Osteoblast (primary cell): ENCODE measurements at regions not wholly inside any gene's neighbourhood (a gene's known extent, or its start where the extent isn't known, plus 50 kb on each side); places are given as distances from the start of the nearest gene placed in this dataset.

Experiments used
- DNase-seq: peaks from one replicate; pipeline ENCODE4 v3.0.0; 2011; ENCODE audit warnings: low spot score, mixed read lengths; ENCODE audit not compliant: insufficient read length; ENCODE audit errors: missing footprints
- H2AFZ ChIP-seq: 2 replicates; pipeline ENCODE4 v1.6.0; 2011; ENCODE audit warnings: mild to moderate bottlenecking, low read length
- H3K27ac ChIP-seq: 2 replicates; pipeline ENCODE4 v1.5.1; 2011; ENCODE audit warnings: mild to moderate bottlenecking, low read depth, low read length, moderate library complexity
- H3K27me3 ChIP-seq: 2 replicates; pipeline ENCODE4 v1.6.0; 2012; ENCODE audit warnings: mild to moderate bottlenecking, control low read depth, inconsistent platforms, low read length, moderate library complexity; ENCODE audit not compliant: insufficient read depth
- H3K36me3 ChIP-seq: 2 replicates; pipeline ENCODE4 v1.5.1; 2011; ENCODE audit warnings: mild to moderate bottlenecking, low read length, control low read depth, moderate library complexity; ENCODE audit not compliant: insufficient read depth
- H3K4me1 ChIP-seq: 2 replicates; pipeline ENCODE4 v1.5.1; 2011; ENCODE audit warnings: mild to moderate bottlenecking, low read length, control low read depth, moderate library complexity; ENCODE audit not compliant: insufficient read depth
- H3K4me2 ChIP-seq: 2 replicates; pipeline ENCODE4 v1.6.0; 2011; ENCODE audit warnings: mild to moderate bottlenecking, low read length; ENCODE audit not compliant: insufficient read depth
- H3K4me3 ChIP-seq: fragments of 200-600 bp; sonication (generic); 3 replicates; pipeline ENCODE4 v1.5.1; 2012; ENCODE audit warnings: mild to moderate bottlenecking, low read length, inconsistent platforms; ENCODE audit not compliant: insufficient read depth
- H3K79me2 ChIP-seq: 2 replicates; pipeline ENCODE4 v1.6.0; 2012; ENCODE audit warnings: mild to moderate bottlenecking, low read length, control low read depth, inconsistent platforms; ENCODE audit not compliant: insufficient read depth
- H3K9me3 ChIP-seq: 2 replicates; pipeline ENCODE4 v1.5.1; 2011; ENCODE audit warnings: low read depth, low read length, control low read depth
- H4K20me1 ChIP-seq: 2 replicates; pipeline ENCODE4 v1.6.0; 2012; ENCODE audit warnings: mild to moderate bottlenecking, low read length, control low read depth; ENCODE audit not compliant: insufficient read depth
- TF ChIP-seq, protein P1 (sequence below): IDR thresholded peaks from 2 replicates; pipeline ENCODE4 v1.5.1; 2011; ENCODE audit warnings: mild to moderate bottlenecking, low read depth, low read length, moderate library complexity; ENCODE audit errors: extremely low read depth

DNA sequence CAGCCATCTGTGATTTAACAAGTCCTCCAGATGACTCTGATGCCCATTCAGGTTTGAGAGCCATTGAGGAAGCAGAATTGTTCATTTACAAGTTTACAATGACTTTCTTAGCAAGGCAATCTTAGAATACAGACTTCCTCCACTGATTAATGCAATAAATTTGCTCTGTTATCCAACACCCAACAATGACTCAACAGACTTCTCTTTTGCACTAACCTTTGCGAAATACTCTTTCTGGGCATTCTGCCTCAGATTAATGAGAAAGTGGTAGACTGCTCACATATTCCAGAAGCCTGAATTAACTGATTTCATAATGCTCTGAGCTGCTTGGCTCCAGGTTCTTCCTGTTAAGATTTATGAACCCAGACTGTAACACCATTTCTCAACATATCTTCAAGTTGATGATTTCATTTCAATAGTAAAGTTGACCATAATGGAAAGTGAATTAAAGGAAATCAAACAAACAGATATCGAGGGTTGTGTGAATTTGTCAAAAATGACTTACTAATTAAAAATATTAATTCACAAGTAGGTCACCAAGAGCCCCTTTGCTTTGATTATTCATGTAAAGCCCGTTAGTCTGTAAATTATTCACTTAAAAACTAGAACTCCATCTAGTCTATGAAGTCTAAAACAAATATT is 70.5 kb upstream of the BLID start:
- Histone ChIP-seq H3K27me3 (no peaks in the 10 kb centered on the region), H4K20me1 (no peaks in the 10 kb centered on the region), H3K4me2 (no peak overlapping the region), H3K27ac (peak overlapping the region; percentile 83), H3K79me2 (peaks cover 58% of the 10 kb centered on the region), H3K4me3 (peak overlapping the region; percentile 13), H3K9me3 (peaks cover 14% of the 10 kb centered on the region), H3K36me3 (peaks cover 26% of the 10 kb centered on the region), H2AFZ (no peak overlapping the region), H3K4me1 (peaks cover 55% of the 10 kb centered on the region)
- DNase-seq, result no peak
- TF ChIP-seq, protein P1, sequence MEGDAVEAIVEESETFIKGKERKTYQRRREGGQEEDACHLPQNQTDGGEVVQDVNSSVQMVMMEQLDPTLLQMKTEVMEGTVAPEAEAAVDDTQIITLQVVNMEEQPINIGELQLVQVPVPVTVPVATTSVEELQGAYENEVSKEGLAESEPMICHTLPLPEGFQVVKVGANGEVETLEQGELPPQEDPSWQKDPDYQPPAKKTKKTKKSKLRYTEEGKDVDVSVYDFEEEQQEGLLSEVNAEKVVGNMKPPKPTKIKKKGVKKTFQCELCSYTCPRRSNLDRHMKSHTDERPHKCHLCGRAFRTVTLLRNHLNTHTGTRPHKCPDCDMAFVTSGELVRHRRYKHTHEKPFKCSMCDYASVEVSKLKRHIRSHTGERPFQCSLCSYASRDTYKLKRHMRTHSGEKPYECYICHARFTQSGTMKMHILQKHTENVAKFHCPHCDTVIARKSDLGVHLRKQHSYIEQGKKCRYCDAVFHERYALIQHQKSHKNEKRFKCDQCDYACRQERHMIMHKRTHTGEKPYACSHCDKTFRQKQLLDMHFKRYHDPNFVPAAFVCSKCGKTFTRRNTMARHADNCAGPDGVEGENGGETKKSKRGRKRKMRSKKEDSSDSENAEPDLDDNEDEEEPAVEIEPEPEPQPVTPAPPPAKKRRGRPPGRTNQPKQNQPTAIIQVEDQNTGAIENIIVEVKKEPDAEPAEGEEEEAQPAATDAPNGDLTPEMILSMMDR, result no peak

DNA sequence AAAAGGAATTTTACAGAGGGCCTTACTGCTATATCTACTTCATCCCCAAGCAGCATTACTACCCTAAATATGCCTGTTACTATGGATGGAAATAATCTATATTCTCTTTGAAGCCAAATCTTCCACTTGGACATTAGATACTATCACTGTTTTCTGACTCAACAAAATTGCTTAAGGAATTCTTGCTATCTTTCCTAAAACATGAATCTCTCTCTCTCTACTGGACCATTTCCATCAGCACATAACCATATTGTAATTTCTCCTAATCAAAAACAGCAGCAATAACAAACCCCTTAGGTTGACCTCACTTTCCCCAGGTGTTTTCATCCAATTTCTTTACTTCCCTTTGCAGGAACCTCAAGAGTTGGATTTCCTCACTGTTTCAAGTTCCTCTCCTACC is 67.9 kb upstream of the BLID start:
- H3K4me1 ChIP-seq, result peaks cover 62% of the 10 kb centered on the region
- TF ChIP-seq, protein P1, result no peak
- H3K27me3 ChIP-seq, result no peaks in the 10 kb centered on the region
- DNase-seq, result no peak
- peaks cover 57% of the 10 kb centered on the region for H3K79me2 ChIP-seq
- no peak overlapping the region for H3K4me3 ChIP-seq
- H3K4me2 ChIP-seq, result no peak overlapping the region
- H4K20me1 ChIP-seq, result no peaks in the 10 kb centered on the region
- peak overlapping the region; percentile 48 for H3K27ac ChIP-seq
- H3K9me3 ChIP-seq, result peaks cover 14% of the 10 kb centered on the region
- H2AFZ ChIP-seq, result no peak overlapping the region
- peaks cover 33% of the 10 kb centered on the region for H3K36me3 ChIP-seq

DNA sequence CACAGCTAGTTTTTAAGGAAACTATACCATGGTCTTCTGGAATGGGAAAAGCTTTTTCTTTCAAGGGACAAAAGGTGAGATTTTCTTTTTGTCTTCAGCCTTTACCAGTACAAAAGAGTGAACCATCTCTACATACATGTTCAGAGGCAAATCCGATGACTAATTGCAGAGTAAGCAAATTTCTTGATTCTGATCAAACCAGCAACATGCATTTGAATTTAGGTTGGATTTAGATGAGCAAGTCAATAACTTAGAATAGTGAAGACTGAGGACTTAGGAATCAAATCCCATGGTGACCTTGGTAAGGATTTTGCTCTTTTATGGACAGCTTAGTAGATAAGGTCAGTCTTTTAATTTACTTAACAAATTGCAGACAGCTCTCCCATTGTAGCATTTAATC is 65.9 kb upstream of the BLID start:
- peak overlapping the region; percentile 85 for H3K27ac ChIP-seq
- H3K36me3 ChIP-seq, result peaks cover 46% of the 10 kb centered on the region
- no peak overlapping the region for H2AFZ ChIP-seq
- H3K27me3 ChIP-seq, result no peaks in the 10 kb centered on the region
- H3K9me3 ChIP-seq, result peaks cover 14% of the 10 kb centered on the region
- H3K4me3 ChIP-seq, result no peak overlapping the region
- peak overlapping the region; percentile 7 for H3K4me2 ChIP-seq
- TF ChIP-seq, protein P1, result no peak
- peaks cover 71% of the 10 kb centered on the region for H3K4me1 ChIP-seq
- DNase-seq, result no peak
- H3K79me2 ChIP-seq, result peaks cover 67% of the 10 kb centered on the region
- no peaks in the 10 kb centered on the region for H4K20me1 ChIP-seq

DNA sequence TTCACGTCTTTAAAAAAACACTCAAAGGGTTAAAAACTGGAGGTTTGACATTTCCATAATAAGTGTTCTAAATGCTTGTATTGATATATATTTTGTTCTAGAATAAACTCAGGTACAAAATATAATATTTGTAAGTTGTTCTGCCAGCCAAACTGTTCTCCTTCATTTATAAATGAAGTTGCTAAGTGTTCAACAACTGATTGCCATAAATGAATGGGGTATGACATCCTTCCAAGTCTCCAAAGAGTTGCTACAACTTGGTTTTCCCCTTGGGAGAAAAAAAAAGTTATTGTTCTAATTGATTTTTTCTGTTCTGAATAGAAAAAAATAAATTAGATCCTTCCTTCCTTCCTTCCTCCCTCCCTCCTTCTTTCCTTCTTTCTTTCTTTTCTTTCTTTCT is 65.4 kb upstream of the BLID start:
- no peaks in the 10 kb centered on the region for H3K27me3 ChIP-seq
- no peak overlapping the region for H3K4me3 ChIP-seq
- TF ChIP-seq, protein P1, result no peak
- H3K4me1 ChIP-seq, result peaks cover 73% of the 10 kb centered on the region
- H2AFZ ChIP-seq, result no peak overlapping the region
- H3K27ac ChIP-seq, result peak overlapping the region; percentile 85
- no peak for DNase-seq
- peaks cover 14% of the 10 kb centered on the region for H3K9me3 ChIP-seq
- H3K36me3 ChIP-seq, result peaks cover 51% of the 10 kb centered on the region
- no peak overlapping the region for H3K4me2 ChIP-seq
- H4K20me1 ChIP-seq, result no peaks in the 10 kb centered on the region
- H3K79me2 ChIP-seq, result peaks cover 72% of the 10 kb centered on the region
